Retinal pigment epithelial cell (primary cell): ENCODE measurements at regions not wholly inside any gene's neighbourhood (a gene's known extent, or its start where the extent isn't known, plus 50 kb on each side); places are given as distances from the start of the nearest gene placed in this dataset.

Source experiments
- DNase-seq: peaks from one replicate; pipeline ENCODE4 v3.0.0-alpha.2; 2010; ENCODE audit warnings: low read depth
- H3K4me3 ChIP-seq: 2 replicates; pipeline ENCODE4 v1.5.1; 2011; ENCODE audit warnings: mild to moderate bottlenecking, low read length, control low read depth, moderate library complexity
- TF ChIP-seq, protein P1 (sequence below): conservative IDR thresholded peaks from 2 replicates; pipeline ENCODE4 v1.5.1; 2011; ENCODE audit warnings: low read depth, low read length, control low read depth, inconsistent platforms

DNA sequence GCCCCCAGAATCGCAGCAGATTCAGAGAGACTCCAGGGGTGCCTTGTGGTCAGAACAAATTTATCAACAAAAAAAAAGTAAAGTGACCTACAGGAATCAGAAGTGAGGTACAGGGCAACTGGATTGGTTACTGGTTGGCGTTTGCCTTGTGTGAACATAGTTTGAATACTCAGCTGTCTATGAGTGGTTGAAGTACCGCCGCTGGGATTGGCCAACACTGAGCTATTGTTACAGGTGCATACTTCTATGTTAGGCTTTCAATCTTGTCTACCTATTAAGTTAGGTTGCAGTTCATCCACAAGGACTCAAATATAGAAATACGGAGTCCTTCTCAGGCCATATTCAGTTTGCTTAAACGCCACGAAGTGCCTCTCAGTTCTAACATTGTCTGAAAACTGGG is 993.5 kb upstream of the PRKX start:
- no peak overlapping the region for H3K4me3 ChIP-seq
- DNase-seq, result no peak
- TF ChIP-seq, protein P1, sequence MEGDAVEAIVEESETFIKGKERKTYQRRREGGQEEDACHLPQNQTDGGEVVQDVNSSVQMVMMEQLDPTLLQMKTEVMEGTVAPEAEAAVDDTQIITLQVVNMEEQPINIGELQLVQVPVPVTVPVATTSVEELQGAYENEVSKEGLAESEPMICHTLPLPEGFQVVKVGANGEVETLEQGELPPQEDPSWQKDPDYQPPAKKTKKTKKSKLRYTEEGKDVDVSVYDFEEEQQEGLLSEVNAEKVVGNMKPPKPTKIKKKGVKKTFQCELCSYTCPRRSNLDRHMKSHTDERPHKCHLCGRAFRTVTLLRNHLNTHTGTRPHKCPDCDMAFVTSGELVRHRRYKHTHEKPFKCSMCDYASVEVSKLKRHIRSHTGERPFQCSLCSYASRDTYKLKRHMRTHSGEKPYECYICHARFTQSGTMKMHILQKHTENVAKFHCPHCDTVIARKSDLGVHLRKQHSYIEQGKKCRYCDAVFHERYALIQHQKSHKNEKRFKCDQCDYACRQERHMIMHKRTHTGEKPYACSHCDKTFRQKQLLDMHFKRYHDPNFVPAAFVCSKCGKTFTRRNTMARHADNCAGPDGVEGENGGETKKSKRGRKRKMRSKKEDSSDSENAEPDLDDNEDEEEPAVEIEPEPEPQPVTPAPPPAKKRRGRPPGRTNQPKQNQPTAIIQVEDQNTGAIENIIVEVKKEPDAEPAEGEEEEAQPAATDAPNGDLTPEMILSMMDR, result no peak

DNA sequence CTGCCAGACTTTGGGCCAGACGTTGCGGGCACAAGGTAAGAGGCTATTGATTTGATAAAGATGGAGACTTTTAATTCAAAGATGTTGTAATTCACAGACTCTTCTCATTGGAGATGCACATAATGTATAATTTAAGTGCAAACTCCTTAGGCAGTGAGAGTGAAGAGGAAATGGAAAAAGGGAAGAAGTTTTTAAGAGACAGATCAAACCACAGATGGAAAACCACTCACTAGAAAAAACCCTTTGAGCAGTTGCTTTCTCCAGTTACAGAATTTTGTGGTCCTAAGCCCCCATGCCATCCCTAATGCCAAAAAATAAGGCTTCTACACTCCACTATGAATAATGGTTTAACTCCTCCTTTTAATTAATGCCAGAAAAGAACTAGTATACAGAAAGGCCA is 977.1 kb upstream of the PRKX start:
- TF ChIP-seq, protein P1, result no peak
- no peak for DNase-seq
- no peak overlapping the region for H3K4me3 ChIP-seq

DNA sequence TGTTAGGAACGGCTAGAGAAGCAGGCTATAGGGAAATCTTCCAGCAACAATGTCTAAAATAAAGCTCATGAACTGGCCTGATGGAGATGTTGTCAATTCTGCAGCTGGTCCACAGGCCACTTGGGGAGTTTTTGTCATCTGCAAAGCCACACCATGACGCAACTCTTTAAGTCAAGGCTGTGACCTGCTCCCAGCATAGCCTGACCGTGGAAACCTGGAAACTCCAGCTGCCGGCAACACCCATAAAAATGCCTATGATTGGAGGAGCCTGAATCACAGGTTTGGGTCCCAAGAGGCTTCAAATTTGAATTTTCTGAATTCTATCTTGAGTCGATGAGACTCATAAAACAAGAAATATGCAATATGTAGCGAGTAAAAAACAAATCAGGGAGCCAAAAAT is 969.2 kb upstream of the PRKX start:
- TF ChIP-seq, protein P1, result no peak
- no peak for DNase-seq
- H3K4me3 ChIP-seq, result no peak overlapping the region

DNA sequence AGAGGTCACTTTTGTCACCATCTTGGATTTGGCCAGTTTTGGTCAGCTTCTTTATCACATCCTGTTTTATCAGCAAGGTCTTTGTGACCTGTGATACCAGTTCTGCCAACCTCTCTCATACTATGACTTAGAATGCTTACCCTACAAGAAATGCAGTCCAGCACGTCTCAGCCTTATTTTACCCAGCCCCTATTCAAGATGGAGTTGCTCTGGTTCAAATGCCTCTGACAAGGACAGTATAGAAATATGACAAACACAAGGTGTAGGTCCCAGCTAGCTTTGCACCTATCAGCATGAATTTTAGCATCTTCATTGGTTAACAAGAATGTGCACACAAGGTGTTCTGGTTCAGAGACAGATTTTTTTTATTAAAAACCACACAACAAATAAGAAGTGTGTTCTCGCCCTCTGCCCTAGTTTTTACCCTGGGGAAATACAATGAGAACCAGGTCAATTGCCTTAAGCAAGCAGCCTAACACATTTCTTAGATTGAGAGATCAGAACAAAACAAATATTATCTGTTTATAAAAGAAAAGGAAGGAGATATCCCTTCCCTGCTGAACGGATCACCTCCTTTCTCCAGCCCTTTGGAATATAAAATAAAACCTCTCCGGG is 962.3 kb upstream of the PRKX start:
- no peak for DNase-seq
- H3K4me3 ChIP-seq, result no peak overlapping the region
- TF ChIP-seq, protein P1, result no peak

DNA sequence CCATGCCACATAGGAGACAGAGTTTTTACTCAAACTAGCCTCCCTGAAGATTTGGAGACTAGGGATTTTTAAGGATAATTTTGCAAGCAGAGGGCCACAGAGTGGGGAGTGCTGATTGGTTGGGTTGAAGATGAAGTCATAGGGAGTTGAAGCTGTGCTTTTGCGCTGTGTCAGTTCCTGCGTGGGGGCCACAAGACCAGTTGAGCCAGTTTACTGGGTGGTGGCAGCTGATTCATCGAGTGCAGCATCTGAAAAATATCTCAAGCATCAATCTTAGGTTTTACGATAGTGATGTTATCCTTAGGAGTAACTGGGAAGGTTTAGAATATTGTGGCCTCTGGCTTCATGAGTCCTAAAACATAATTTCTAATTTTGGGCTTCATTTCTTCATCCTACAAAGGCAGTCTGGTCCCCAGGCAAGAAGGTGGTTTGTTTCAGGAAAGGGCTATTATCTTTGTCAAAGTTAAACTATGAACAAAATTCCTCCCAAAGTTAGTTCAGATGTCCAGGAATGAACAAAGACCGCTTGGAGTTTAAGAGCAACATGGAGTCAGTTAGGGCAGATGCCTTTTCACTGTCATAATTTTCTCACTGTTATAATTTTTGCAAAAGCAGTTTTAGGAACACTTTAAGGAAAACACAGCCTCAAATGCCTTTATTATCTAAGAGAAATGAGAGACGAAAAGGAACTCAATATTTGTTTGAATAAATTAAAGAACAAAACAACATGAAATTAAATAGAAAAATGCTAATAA is 960.8 kb upstream of the PRKX start:
- TF ChIP-seq, protein P1, result no peak
- DNase-seq, result no peak
- H3K4me3 ChIP-seq, result no peak overlapping the region

DNA sequence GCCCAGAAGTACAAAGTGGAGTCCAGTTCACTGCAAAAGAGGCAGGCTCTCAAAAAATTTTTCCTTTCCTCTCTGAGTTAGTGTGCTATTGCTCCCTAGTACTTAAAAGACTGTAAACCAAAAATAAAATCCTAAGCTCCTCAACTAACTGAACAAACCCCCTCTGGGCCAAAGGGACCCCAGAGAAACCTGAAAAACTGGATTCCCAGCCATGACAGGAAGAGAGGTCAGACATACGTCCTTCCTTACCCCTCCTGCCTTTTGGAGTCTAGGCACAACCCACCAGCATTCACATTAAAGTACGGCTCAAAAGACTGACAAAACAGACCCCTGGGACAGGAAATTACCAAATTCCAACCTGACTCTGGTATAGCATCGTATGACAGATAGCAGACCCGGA is 957.9 kb upstream of the PRKX start:
- no peak overlapping the region for H3K4me3 ChIP-seq
- DNase-seq, result no peak
- TF ChIP-seq, protein P1, result no peak

DNA sequence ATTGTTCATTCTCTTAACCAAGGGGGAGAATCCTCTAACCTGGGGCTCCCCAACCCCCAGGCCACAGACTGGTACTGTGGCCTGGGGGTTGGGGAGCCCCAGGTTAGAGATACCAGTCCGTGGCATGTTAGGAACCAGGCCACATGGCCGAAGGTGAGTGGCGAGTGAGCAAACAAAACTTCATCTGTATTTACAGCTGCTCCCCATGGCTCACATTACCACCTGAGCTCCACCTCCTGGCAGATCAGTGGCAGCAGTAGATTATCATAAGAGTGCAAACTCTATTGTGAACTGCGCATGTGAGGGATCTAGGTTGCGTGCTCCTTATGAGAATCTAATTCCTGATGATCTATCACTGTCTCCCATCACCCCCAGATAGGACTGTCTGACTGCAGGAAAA is 957.2 kb upstream of the PRKX start:
- TF ChIP-seq, protein P1, result no peak
- no peak for DNase-seq
- no peak overlapping the region for H3K4me3 ChIP-seq
